ENCODE measurements at regions not wholly inside any gene's neighbourhood (a gene's known extent, or its start where the extent isn't known, plus 50 kb on each side); places are given as distances from the start of the nearest gene placed in this dataset.

GRCh38 chr5:17398431-17398830 lies 99.6 kb upstream of the TAF11L2 start:
- ATAC-seq, result no peak
- no TSS peak for BruUV-seq (replicated peaks)
- in situ Hi-C loops (cut with HindIII; ENCODE audit: low pct_unique_long_range_greater_than_20kb, low sequenced_read_pairs) (no loop called here), intact Hi-C loops (cut with micrococcal nuclease; ENCODE audit: unreplicated experiment) (no loop called here)
- Histone ChIP-seq H3K9me3 (ENCODE audit: control insufficient read depth, insufficient read depth, low read depth, low read length) (no peaks in the 10 kb centered on the region), H3K27ac (ENCODE audit: low read length) (no peak overlapping the region), H3K4me1 (ENCODE audit: control insufficient read depth, insufficient read depth, low read length) (peaks cover 4% of the 10 kb centered on the region; the same call in 1 of the 2 replicates), H3K36me3 (ENCODE audit: control insufficient read depth, insufficient read depth, low read length) (no peaks in the 10 kb centered on the region), H3K27me3 (ENCODE audit: control insufficient read depth, insufficient read depth, low read length) (no peaks in the 10 kb centered on the region), H3K4me3 (ENCODE audit: low read depth in 2 of 2, low read length in 2 of 2) (no peak overlapping the region)
- CTCF ChIA-PET, result no interaction called here
- POLR2A ChIA-PET, result no interaction called here
- TF ChIP-seq TCF7L2 (IDR thresholded peaks at IDR 0.05; ENCODE audit: low read depth, low read length) (no peak), REST (IDR thresholded peaks at IDR 0.05; ENCODE audit: insufficient read depth in 1 of 2, low read depth in 2 of 2, low read length in 1 of 2) (no peak), SIN3A (IDR thresholded peaks at IDR 0.05; ENCODE audit: borderline replicate concordance, insufficient read depth, low read depth, low read length) (no peak), POLR2AphosphoS5 (IDR thresholded peaks at IDR 0.05; ENCODE audit: low read depth, low read length) (no peak), CTCF (IDR thresholded peaks at IDR 0.05) (no peak)
- no peak for DNase-seq (ENCODE audit: low read depth, low spot score)

- in situ Hi-C loops (cut with HindIII; ENCODE audit: low pct_unique_long_range_greater_than_20kb, low sequenced_read_pairs) (no loop called here), intact Hi-C loops (cut with micrococcal nuclease; ENCODE audit: unreplicated experiment) (no loop called here)
- Histone ChIP-seq H3K27ac (ENCODE audit: low read length) (no peak overlapping the region), H3K36me3 (ENCODE audit: control insufficient read depth, insufficient read depth, low read length) (no peaks in the 10 kb centered on the region), H3K4me3 (ENCODE audit: low read depth in 2 of 2, low read length in 2 of 2) (no peak overlapping the region), H3K4me1 (ENCODE audit: control insufficient read depth, insufficient read depth, low read length) (peaks cover 4% of the 10 kb centered on the region; the same call in 1 of the 2 replicates), H3K27me3 (ENCODE audit: control insufficient read depth, insufficient read depth, low read length) (no peaks in the 10 kb centered on the region), H3K9me3 (ENCODE audit: control insufficient read depth, insufficient read depth, low read depth, low read length) (no peaks in the 10 kb centered on the region)
- ChIA-PET CTCF (no interaction called here), POLR2A (no interaction called here)
- DNase-seq (ENCODE audit: low read depth, low spot score) (no peak), ATAC-seq (no peak)
- TF ChIP-seq TCF7L2 (IDR thresholded peaks at IDR 0.05; ENCODE audit: low read depth, low read length) (no peak), REST (IDR thresholded peaks at IDR 0.05; ENCODE audit: insufficient read depth in 1 of 2, low read depth in 2 of 2, low read length in 1 of 2) (no peak), CTCF (IDR thresholded peaks at IDR 0.05) (no peak), SIN3A (IDR thresholded peaks at IDR 0.05; ENCODE audit: borderline replicate concordance, insufficient read depth, low read depth, low read length) (no peak), POLR2AphosphoS5 (IDR thresholded peaks at IDR 0.05; ENCODE audit: low read depth, low read length) (no peak)
- no TSS peak for BruUV-seq (replicated peaks)
Observed at GRCh38 chr5:17398866-17399835, 98.9 kb upstream of the TAF11L2 start.

Data from Panc1 (cell line).